ENCODE measurements at regions not wholly inside any gene's neighbourhood (a gene's known extent, or its start where the extent isn't known, plus 50 kb on each side); places are given as distances from the start of the nearest gene placed in this dataset.

- no peak for DNase-seq (ENCODE audit: extremely low read depth in 1 of 2, low read depth in 1 of 2)
These were observed 651.0 kb upstream of the RORB start for GRCh38 chr9:73845954-73846690.

GRCh38 chr9:73847536-73847935 lies 649.6 kb upstream of the RORB start:
- no peak for DNase-seq (ENCODE audit: extremely low read depth in 1 of 2, low read depth in 1 of 2)

GRCh38 chr9:73853549-73853948 lies 643.6 kb upstream of the RORB start:
- DNase-seq (ENCODE audit: extremely low read depth in 1 of 2, low read depth in 1 of 2), result no peak

GRCh38 chr9:73855206-73855605 lies 641.9 kb upstream of the RORB start:
- DNase-seq (ENCODE audit: extremely low read depth in 1 of 2, low read depth in 1 of 2), result no peak

- DNase-seq (ENCODE audit: extremely low read depth in 1 of 2, low read depth in 1 of 2), result no peak
These were observed 633.2 kb upstream of the RORB start for GRCh38 chr9:73863924-73864323.

GRCh38 chr9:73866451-73866850 lies 630.7 kb upstream of the RORB start:
- no peak for DNase-seq (ENCODE audit: extremely low read depth in 1 of 2, low read depth in 1 of 2)

- peak in 1 of 2 donors; percentile 11 for DNase-seq (ENCODE audit: extremely low read depth in 1 of 2, low read depth in 1 of 2)
These were observed 627.9 kb upstream of the RORB start for GRCh38 chr9:73869264-73869663.

GRCh38 chr9:73871636-73872035 lies 625.5 kb upstream of the RORB start:
- no peak for DNase-seq (ENCODE audit: extremely low read depth in 1 of 2, low read depth in 1 of 2)

GRCh38 chr9:73872701-73873100 lies 624.4 kb upstream of the RORB start:
- DNase-seq (ENCODE audit: extremely low read depth in 1 of 2, low read depth in 1 of 2), result no peak

GRCh38 chr9:73880101-73880500 lies 617.0 kb upstream of the RORB start:
- DNase-seq (ENCODE audit: extremely low read depth in 1 of 2, low read depth in 1 of 2), result no peak

- no peak for DNase-seq (ENCODE audit: extremely low read depth in 1 of 2, low read depth in 1 of 2)
These were observed 608.1 kb upstream of the RORB start for GRCh38 chr9:73889023-73889422.

- no peak for DNase-seq (ENCODE audit: extremely low read depth in 1 of 2, low read depth in 1 of 2)
These were observed 606.4 kb upstream of the RORB start for GRCh38 chr9:73890685-73891277.

GRCh38 chr9:73892335-73892734 lies 604.8 kb upstream of the RORB start:
- DNase-seq (ENCODE audit: extremely low read depth in 1 of 2, low read depth in 1 of 2), result no peak

- no peak for DNase-seq (ENCODE audit: extremely low read depth in 1 of 2, low read depth in 1 of 2)
These were observed 603.9 kb upstream of the RORB start for GRCh38 chr9:73893230-73893629.

GRCh38 chr9:73896061-73896460 lies 601.1 kb upstream of the RORB start:
- DNase-seq (ENCODE audit: extremely low read depth in 1 of 2, low read depth in 1 of 2), result no peak

GRCh38 chr9:73906671-73907070 lies 590.5 kb upstream of the RORB start:
- no peak for DNase-seq (ENCODE audit: extremely low read depth in 1 of 2, low read depth in 1 of 2)

- DNase-seq (ENCODE audit: extremely low read depth in 1 of 2, low read depth in 1 of 2), result no peak
These were observed 585.3 kb upstream of the RORB start for GRCh38 chr9:73911804-73912203.

- DNase-seq (ENCODE audit: extremely low read depth in 1 of 2, low read depth in 1 of 2), result no peak
These were observed 581.0 kb upstream of the RORB start for GRCh38 chr9:73916016-73916673.

GRCh38 chr9:73919712-73920111 lies 577.4 kb upstream of the RORB start:
- no peak for DNase-seq (ENCODE audit: extremely low read depth in 1 of 2, low read depth in 1 of 2)

- no peak for DNase-seq (ENCODE audit: extremely low read depth in 1 of 2, low read depth in 1 of 2)
These were observed 573.3 kb upstream of the RORB start for GRCh38 chr9:73923796-73924195.

GRCh38 chr9:73951147-73951546 lies 546.0 kb upstream of the RORB start:
- no peak for DNase-seq (ENCODE audit: extremely low read depth in 1 of 2, low read depth in 1 of 2)

- DNase-seq (ENCODE audit: extremely low read depth in 1 of 2, low read depth in 1 of 2), result no peak
These were observed 534.3 kb upstream of the RORB start for GRCh38 chr9:73962792-73963191.
